ENCODE measurements at regions not wholly inside any gene's neighbourhood (a gene's known extent, or its start where the extent isn't known, plus 50 kb on each side); places are given as distances from the start of the nearest gene placed in this dataset.

- no peak for TF ChIP-seq POLR2AphosphoS2 (IDR thresholded peaks at IDR 0.05; ENCODE audit: low read depth, low read length)
- TF ChIP-seq ZNF274 (IDR thresholded peaks at IDR 0.05; ENCODE audit: insufficient read depth, insufficient read length), result no peak
These were observed 159.5 kb upstream of the GYPC start (continued) for GRCh38 chr2:126496493-126496892.

GRCh38 chr2:126503476-126503875 is 152.5 kb upstream of the GYPC start:
- Histone ChIP-seq H3K79me2 (ENCODE audit: control insufficient read depth, insufficient read depth, low read length) (no peaks in the 10 kb centered on the region), H2AFZ (ENCODE audit: control insufficient read depth, low read depth, low read length) (no peak overlapping the region), H3K4me1 (ENCODE audit: control insufficient read depth, insufficient read depth, low read length) (no peaks in the 10 kb centered on the region), H3K4me3 (no peak overlapping the region), H3K27ac (ENCODE audit: control insufficient read depth, insufficient read depth) (no peak overlapping the region), H3K4me2 (ENCODE audit: control insufficient read depth, insufficient read depth) (no peak overlapping the region), H3K9me3 (replicated peaks; ENCODE audit: control insufficient read depth, insufficient read depth, low read length) (no peaks in the 10 kb centered on the region), H4K20me1 (ENCODE audit: control insufficient read depth, insufficient read depth) (no peaks in the 10 kb centered on the region), H3K27me3 (replicated peaks in 1 of 2; ENCODE audit: control insufficient read depth in 2 of 2, insufficient read depth in 2 of 2, low read length in 1 of 2) (no peaks in the 10 kb centered on the region), H3K9ac (ENCODE audit: control insufficient read depth, insufficient read depth, low read length) (no peak overlapping the region), H3K36me3 (ENCODE audit: control insufficient read depth in 2 of 2, insufficient read depth in 2 of 2, low read length in 1 of 2) (no peaks in the 10 kb centered on the region)
- FAIRE-seq, result no peak
- BruUV-seq (replicated peaks), result no TSS peak
- DNase-seq (ENCODE audit: low read depth, low spot score), result no peak
- in situ Hi-C loops (cut with MboI), result no loop called here
- intact Hi-C loops (cut with micrococcal nuclease; ENCODE audit: unreplicated experiment), result no loop called here
- RAD21 ChIA-PET (ENCODE audit: unreplicated experiment), result no interaction called here
- CTCF ChIA-PET, result no interaction called here
- POLR2A ChIA-PET, result no interaction called here
- 46% methylated on average over 3 of the region's 3 CpGs for WGBS (ENCODE audit: insufficient coverage, insufficient replicate concordance, low lambda C conversion rate, missing lambda C conversion rate)
- SMC1A ChIA-PET (ENCODE audit: uncharacterized antibody, unreplicated experiment), result interaction anchor here (0.7 to 0.8 kb wide), 2 partner anchors 15 to 720 kb away, joined by 3 read pairs; no protein-coding TSS in a partner anchor
- no peak for ATAC-seq
- TF ChIP-seq ZZZ3 (IDR thresholded peaks at IDR 0.05; ENCODE audit: control insufficient read depth, insufficient read length, low read depth) (no peak), CREB1 (IDR thresholded peaks at IDR 0.05; ENCODE audit: low read depth) (no peak), RAD21 (IDR thresholded peaks at IDR 0.05; ENCODE audit: insufficient read depth, low read depth, low read length) (no peak), ZBTB11 (CRISPR knock-in tag; IDR thresholded peaks at IDR 0.05) (no peak), POLR2AphosphoS5 (IDR thresholded peaks at IDR 0.05; ENCODE audit: low read length) (no peak), SIN3A (IDR thresholded peaks at IDR 0.05; ENCODE audit: low read depth, low read length) (no peak), SUPT20H (IDR thresholded peaks at IDR 0.05; ENCODE audit: borderline replicate concordance, control insufficient read depth, low read depth, low read length) (no peak), PAX8 (IDR thresholded peaks at IDR 0.05) (no peak), POLR2AphosphoS2 (IDR thresholded peaks at IDR 0.05; ENCODE audit: low read depth, low read length) (no peak)
- TF ChIP-seq, protein P1, sequence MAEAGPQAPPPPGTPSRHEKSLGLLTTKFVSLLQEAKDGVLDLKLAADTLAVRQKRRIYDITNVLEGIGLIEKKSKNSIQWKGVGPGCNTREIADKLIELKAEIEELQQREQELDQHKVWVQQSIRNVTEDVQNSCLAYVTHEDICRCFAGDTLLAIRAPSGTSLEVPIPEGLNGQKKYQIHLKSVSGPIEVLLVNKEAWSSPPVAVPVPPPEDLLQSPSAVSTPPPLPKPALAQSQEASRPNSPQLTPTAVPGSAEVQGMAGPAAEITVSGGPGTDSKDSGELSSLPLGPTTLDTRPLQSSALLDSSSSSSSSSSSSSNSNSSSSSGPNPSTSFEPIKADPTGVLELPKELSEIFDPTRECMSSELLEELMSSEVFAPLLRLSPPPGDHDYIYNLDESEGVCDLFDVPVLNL (IDR thresholded peaks at IDR 0.05; ENCODE audit: low read depth, low read length), result no peak
- TF ChIP-seq, protein P2, sequence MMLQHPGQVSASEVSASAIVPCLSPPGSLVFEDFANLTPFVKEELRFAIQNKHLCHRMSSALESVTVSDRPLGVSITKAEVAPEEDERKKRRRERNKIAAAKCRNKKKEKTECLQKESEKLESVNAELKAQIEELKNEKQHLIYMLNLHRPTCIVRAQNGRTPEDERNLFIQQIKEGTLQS (IDR thresholded peaks at IDR 0.05; ENCODE audit: borderline replicate concordance, extremely low read depth, low read depth, low read length), result no peak

Measured in GM12878 (cell line).